Left hindlimb (tissue), 1 donor: ENCODE measurements at regions not wholly inside any gene's neighbourhood (a gene's known extent, or its start where the extent isn't known, plus 50 kb on each side); places are given as distances from the start of the nearest gene placed in this dataset.
"Not testable (repeated sequence)": the region's sequence is repeated elsewhere in the genome, so short reads cannot be mapped to it uniquely, and the experiment has no call there.

Source experiments
- DNase-seq: peaks from one replicate; pipeline ENCODE4 v3.0.0-alpha.2; 2018

- peak; percentile 34 for DNase-seq
Observed at GRCh38 chr4:158051401-158052235, 121.2 kb downstream of the GASK1B start.

- DNase-seq = no peak
Observed at GRCh38 chr4:158050942-158051341, 121.9 kb downstream of the GASK1B start.

DNA sequence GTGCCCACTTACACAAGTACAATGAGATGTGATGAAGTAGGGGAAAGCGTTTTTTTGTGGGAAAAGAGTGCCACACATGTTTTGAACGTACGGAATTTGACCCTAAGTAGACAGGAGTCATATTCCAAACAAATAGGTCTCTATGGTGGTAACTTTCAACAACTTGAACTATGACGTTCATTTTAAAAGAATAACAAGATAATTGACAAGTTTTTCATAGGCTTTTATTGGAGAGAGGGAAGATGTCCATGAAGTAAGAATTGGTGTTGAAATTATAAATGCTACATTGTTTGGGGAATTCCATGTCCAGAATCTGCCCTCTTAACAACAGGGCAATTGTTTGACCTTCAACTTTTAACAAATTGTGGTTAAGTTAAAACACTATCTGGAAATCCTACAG is 126.5 kb downstream of the GASK1B start:
- no peak for DNase-seq

DNA sequence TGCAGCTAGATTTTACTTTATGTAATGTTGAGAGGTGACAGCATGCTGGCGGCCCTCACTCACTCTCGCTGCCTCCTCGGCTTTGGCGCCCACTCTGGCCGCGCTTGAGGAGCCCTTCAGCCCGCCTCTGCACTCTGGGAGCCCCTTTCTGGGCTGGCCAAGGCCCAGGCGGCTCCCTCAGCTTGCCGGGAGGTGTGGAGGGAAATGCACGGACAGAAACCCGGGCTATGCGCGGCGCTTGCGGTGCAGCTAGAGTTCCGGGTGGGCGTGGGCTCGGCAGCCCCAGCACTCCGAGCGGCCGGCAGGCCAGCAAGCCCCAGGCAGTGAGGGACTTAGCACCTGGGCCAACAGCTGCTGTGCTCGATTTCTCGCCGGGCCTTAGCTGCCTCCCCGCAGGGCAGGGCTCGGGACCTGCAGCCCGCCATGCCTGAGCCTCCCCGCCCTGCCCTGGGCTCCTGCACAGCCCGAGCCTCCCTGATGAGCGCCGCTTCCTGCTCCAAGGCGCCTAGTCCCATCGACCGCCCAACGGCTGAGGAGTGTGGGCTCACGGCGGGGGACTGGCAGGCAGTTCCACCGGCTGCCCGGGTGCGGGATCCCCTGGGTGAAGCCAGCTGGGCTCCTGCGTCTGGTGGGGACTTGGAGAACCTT is 128.7 kb downstream of the GASK1B start:
- DNase-seq = no peak

- no peak for DNase-seq
Observed at GRCh38 chr4:158042591-158043030, 130.2 kb downstream of the GASK1B start.

GRCh38 chr4:158038718-158039117 is 134.1 kb downstream of the GASK1B start:
- DNase-seq = no peak

GRCh38 chr4:158036998-158037397 is 135.8 kb downstream of the GASK1B start:
- DNase-seq = no peak

DNA sequence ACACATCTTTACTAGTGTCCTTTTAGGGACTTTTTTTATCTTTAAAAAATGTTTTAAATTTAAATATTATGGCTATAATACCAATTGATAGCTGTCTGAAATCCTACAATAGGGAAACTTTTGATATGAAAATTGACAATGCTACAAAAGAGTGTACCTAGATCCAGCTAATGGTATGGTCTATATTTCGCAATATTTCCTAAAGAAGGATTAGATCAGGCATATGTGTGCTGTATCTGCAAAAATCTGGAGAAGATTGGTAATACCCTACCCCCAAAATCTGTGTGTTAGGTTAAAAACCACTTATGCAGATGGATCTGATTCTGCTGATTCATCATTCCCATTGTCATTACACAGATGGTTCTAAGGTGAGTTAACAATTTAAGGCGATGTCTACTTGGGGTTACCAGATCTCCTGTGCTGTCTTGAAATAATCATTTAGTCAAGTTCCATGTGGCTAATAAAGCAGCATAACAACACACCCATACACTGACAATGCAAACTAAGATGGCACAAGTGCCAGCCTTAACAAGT is 137.1 kb downstream of the GASK1B start:
- no peak for DNase-seq

GRCh38 chr4:158033416-158034120 is 139.3 kb downstream of the GASK1B start:
- DNase-seq = no peak

DNA sequence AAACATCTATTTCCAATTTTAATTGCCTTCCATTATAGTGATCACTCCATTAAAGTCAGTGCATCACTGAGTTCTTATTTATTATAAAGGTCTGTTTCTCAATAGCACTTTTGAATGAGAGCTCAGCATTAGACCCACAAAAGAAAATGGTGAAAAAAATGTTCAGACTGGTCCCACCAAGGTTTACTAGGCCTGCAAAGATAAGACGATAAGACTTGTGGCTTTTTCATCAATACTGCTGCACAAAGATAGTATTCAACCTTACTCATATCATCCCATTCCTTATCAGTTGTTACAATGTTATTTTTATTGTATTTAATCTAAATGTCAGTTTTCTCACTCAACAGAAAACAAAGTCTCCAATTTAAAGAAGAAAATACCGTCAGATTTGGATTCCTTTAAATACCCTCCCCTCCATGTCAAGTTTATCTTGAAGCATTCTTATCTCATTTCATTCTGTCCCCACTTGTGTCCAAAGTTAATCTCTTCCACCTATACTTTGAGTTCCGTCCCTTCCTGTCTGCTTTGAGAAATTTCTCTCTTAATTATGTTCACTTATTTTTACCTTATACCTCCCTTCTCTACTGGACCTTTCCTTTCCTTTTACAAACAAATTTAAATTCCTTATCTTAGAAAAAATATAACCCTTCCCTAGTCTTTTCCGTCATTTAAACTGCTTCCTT is 140.0 kb downstream of the GASK1B start:
- no peak for DNase-seq

DNA sequence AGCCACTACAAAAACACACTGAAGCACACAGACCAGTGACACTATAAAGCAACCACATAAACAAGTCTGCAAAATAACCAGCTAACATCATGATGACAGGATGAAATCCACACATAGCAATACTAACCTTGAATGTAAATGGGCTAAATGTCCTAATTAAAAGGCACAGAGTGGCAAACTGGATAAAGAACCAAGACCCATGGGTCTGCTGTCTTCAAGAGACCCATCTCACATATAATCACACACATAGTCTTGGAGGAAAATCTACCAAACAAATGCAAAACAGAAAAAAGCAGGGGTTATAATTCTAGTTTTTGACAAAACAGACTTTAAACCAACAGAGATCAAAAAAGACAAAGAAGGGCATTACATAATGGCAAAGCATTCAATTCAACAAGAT is 144.4 kb downstream of the GASK1B start:
- not testable (repeated sequence) for DNase-seq

DNA sequence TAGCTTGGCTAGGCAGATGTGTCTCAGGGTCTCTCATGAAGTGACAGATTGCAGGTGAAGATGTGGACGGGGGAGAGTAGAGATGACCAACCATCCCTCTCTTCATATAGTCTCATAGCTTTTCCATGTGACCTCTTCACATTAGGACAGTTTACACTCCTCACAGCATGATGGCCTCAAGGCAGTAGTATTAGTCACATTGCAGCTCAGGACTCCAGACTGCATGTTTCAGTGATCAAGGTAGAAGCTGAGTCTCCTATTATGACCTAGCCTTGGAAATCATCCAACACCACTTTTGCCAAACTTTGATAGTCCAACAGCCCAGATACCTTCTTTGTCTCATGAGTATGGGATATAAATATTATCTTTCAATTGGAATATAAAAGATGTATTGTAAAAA is 147.7 kb downstream of the GASK1B start:
- DNase-seq = no peak

DNA sequence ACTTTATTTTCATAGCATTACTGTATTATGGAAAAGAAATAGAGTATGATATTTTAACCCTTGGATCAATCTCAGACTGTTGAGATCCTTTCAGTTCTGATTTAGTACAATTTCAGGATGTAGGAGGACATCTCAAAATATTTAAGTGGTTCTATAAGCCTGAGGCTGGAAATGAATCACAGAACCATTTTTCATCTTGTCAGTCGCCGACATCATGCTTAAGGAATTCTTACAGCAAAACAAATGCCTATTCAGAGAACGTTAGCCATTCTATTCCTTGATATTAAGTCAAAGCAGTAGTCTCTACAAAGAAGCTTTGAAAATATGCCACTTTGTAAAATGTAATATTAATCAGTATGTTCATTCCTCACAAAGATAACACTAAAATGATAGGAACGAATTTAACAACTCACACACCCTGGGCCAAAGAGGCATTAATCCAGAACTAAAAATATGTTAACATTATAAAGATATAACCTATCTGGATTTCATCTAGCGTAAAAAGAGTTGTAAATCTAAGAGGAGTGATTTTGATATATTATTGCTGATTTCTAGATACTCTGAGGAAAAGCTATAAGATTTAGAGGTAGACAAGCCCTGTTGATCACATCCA is 152.0 kb downstream of the GASK1B start:
- no peak for DNase-seq

- DNase-seq = no peak
Observed at GRCh38 chr4:158020176-158020575, 152.6 kb downstream of the GASK1B start.

DNA sequence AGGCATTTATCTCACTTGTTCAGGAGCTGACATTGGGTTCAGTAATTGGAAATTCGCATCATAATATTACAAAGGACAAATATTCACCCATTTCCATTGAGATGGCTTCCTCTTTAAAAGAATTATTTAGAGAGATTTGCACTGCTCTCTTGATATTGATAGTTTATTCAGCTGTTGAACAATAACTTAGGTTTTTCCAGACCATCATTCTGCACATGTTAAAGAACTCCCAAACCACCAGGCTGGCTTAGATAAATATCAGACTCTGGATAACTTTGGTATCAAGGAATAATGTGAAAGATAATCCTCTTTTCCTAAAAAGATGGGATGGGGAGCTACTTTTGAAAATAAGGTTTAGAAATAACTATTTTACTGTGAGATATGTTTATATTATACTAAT is 154.0 kb downstream of the GASK1B start:
- no peak for DNase-seq

DNA sequence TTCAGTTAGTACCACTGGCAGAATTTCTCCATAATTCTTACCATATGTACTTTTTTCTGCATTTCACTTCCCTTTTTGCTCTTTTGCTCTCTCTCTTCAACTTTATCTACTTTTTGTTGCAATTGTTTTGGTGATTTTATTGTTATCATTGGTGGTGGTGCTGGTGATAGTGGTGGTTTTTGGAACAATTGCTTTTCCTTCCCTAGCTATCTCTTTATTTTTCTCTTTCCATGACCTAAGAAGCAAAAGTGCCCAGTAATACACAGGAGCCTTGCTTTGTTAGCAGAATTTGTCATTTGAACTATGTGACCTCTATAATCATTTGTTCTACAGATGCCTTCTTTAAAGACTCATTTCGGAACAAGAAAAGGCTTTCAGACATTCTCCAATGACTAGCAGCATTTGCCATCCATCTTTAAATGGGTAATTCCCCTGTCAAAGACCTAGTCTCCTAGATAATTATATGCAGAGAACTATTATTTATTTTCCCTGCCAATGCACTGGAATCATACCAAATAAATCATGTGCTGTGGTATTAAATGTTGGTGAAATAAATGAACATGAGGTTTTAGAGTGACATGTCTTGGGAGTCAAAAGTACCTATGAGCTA is 154.5 kb downstream of the GASK1B start:
- no peak for DNase-seq

- no peak for DNase-seq
Observed at GRCh38 chr4:158016511-158016910, 156.3 kb downstream of the GASK1B start.

DNA sequence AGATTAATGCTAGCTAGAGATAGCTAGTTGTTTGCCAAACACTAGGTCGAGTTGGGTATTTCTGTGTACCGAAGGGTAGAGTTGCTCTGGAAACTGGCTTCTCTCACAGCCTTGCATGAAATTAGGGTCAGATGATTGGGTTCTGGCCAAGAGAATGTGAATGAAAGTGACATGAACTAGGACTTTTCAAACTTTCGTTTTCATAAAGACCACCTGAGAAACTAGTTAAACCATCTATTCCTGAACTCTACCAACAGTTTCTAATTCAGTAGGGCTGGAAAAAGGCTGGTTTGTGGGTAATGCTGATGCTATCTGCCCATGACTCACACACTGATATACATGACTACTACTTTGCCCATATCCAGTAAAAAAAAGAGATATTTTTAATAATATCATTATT is 157.6 kb downstream of the GASK1B start:
- no peak for DNase-seq

GRCh38 chr4:158013858-158014257 is 159.0 kb downstream of the GASK1B start:
- DNase-seq = no peak

DNA sequence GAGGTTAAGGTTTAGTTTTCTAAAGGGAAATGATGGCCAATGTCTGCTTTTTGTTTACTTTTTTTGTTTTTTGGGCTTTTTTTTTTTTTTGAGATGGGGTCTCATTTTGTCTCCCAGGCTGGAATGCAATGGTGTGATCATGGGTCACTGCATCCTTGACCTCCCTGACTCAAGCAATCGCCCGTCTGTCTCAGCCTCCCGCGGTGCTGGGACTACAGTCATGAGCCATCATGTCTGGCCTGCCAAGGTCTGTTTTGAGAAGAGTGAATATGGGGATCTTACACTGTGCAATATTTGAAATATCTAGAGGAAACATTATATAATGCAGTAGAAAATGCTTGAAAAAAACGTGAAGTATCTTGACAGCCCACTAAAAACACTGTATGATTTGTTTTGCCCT is 162.5 kb downstream of the GASK1B start:
- no peak for DNase-seq

DNA sequence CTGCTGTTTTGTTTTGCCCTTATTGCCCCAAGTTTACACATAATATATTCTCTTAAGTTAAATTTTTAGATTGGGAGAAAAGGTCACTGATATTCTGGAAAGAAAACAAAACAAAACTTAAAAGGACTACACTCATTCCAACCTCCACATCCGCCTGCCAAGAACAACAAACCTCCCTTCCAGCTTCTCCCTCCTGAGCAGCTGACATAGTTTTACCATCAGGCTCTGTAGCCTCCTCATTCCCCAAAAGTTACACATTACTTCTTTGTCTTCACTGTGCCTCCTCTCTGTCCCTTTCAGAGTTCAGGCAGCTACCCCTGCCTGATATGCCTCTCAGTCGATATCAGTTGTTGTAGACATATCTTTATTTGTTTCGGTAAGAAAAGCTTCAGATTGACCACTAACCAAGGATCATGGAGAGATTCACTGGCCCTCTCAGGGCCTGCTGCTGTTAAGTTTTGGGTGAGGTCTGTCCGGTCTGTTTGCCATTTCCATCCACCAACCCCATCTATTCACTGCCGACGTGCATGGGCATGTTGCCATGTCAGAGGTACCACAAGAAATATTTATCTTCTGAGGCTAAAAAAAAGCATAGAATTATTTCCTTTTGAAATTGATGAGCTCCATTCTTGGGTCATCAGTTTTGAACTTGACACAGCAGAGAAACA is 164.1 kb downstream of the GASK1B start:
- DNase-seq = no peak
